ENCODE measurements at regions not wholly inside any gene's neighbourhood (a gene's known extent, or its start where the extent isn't known, plus 50 kb on each side); places are given as distances from the start of the nearest gene placed in this dataset.

- Histone ChIP-seq H4K8ac (ENCODE audit: low read depth in 2 of 2, low read length in 2 of 2) (no peak overlapping the region), H2BK15ac (ENCODE audit: low read depth, low read length) (no peak overlapping the region), H3K27ac (ENCODE audit: insufficient read depth, low read length) (no peak overlapping the region), H2AK5ac (ENCODE audit: low read depth, low read length) (no peak overlapping the region), H4K20me1 (ENCODE audit: insufficient read depth, low read length) (no peaks in the 10 kb centered on the region), H3K4me3 (ENCODE audit: insufficient read depth, low read depth, low read length) (no peak overlapping the region), H3K9me3 (ENCODE audit: control insufficient read depth, insufficient read depth, low read length) (no peaks in the 10 kb centered on the region), H3K18ac (ENCODE audit: low read depth, low read length) (no peak overlapping the region), H3K4ac (ENCODE audit: low read depth, low read length) (no peak overlapping the region), H3K36me3 (ENCODE audit: control insufficient read depth, insufficient read depth, low read length) (no peaks in the 10 kb centered on the region), H2AFZ (replicated peaks; ENCODE audit: low read length, poor library complexity) (no peak overlapping the region), H4K5ac (ENCODE audit: low read depth, low read length) (no peak overlapping the region), H3K4me1 (ENCODE audit: control insufficient read depth, insufficient read depth, low read length) (peaks cover 10% of the 10 kb centered on the region), H3K23ac (ENCODE audit: low read depth, low read length) (no peak overlapping the region), H3K9me1 (ENCODE audit: insufficient read depth, low read length) (peaks cover 5% of the 10 kb centered on the region; the same call in 1 of the 2 replicates), H2BK20ac (ENCODE audit: low read depth, low read length) (no peak overlapping the region), H3K56ac (ENCODE audit: extremely low read depth, insufficient read depth, low read length) (no peak overlapping the region), H2BK120ac (ENCODE audit: low read depth, low read length) (no peak overlapping the region), H2BK5ac (ENCODE audit: low read depth, low read length, poor library complexity, severe bottlenecking) (peak overlapping the region; percentile 71), H3K79me1 (ENCODE audit: low read depth in 1 of 2, low read length in 2 of 2) (no peaks in the 10 kb centered on the region), H3K14ac (replicated peaks; ENCODE audit: low read depth, low read length) (no peak overlapping the region), H3K27me3 (ENCODE audit: control insufficient read depth, insufficient read depth, low read length) (peaks cover 43% of the 10 kb centered on the region), H3K4me2 (ENCODE audit: low read depth, low read length) (peak overlapping the region; percentile 37; the same call in 1 of the 2 replicates), H2AK9ac (replicated peaks; ENCODE audit: low read depth, low read length, poor library complexity) (no peak overlapping the region), H3K9ac (ENCODE audit: low read depth, low read length) (no peak overlapping the region), H4K91ac (ENCODE audit: insufficient read depth, low read depth, low read length) (no peak overlapping the region)
- intact Hi-C loops (cut with micrococcal nuclease): no loop called here
- ChIA-PET CTCF (no interaction called here), POLR2A (ENCODE audit: unreplicated experiment) (no interaction called here)
- DNase-seq (peak; percentile 85), ATAC-seq (ENCODE audit: low read depth) (peak; percentile 85)
- no TSS peak for BruUV-seq (replicated peaks)
- dilution Hi-C loops (cut with HindIII; ENCODE audit: low sequenced_read_pairs, unreplicated experiment): no loop called here
- TF ChIP-seq RAD21 (IDR thresholded peaks at IDR 0.05; ENCODE audit: low read length): no peak
- 0 out of 2 replicates have a peak, but pooled peaks have one; percentile 5 for TF ChIP-seq NFE2L2 (IDR thresholded peaks at IDR 0.05; ENCODE audit: low read depth, low read length)
- no peak for TF ChIP-seq SMC3 (IDR thresholded peaks at IDR 0.05; ENCODE audit: low read depth, low read length)
- no peak for TF ChIP-seq MXI1 (IDR thresholded peaks at IDR 0.05; ENCODE audit: borderline replicate concordance, low read depth, low read length)
- TF ChIP-seq MAFK (IDR thresholded peaks at IDR 0.05; ENCODE audit: low read depth, low read length): no peak
- TF ChIP-seq CTCF (conservative IDR thresholded peaks at IDR 0.05; ENCODE audit: low read depth, low read length): no peak
- TF ChIP-seq CHD1 (IDR thresholded peaks at IDR 0.05; ENCODE audit: low read depth, low read length): no peak
- peak; percentile 87 for TF ChIP-seq CEBPB (IDR thresholded peaks at IDR 0.05; ENCODE audit: low read depth, low read length)
- TF ChIP-seq BHLHE40 (IDR thresholded peaks at IDR 0.05; ENCODE audit: low read depth, low read length): peak; percentile 27; the same call in 1 of the 2 replicates
- TF ChIP-seq POLR2A (IDR thresholded peaks at IDR 0.05; ENCODE audit: low read depth, low read length): no peak
- TF ChIP-seq MAZ (IDR thresholded peaks at IDR 0.05; ENCODE audit: borderline replicate concordance, low read depth, low read length): no peak
- TF ChIP-seq ELK1 (IDR thresholded peaks at IDR 0.05; ENCODE audit: borderline replicate concordance, low read depth, low read length): no peak
- peak; percentile 89 for TF ChIP-seq FOS (IDR thresholded peaks at IDR 0.05; ENCODE audit: low read depth, low read length)
- no peak for TF ChIP-seq RCOR1 (IDR thresholded peaks at IDR 0.05; ENCODE audit: insufficient replicate concordance, low read length)
- no peak for TF ChIP-seq RFX5 (IDR thresholded peaks at IDR 0.05; ENCODE audit: low read depth, low read length)
- TF ChIP-seq, protein P1, sequence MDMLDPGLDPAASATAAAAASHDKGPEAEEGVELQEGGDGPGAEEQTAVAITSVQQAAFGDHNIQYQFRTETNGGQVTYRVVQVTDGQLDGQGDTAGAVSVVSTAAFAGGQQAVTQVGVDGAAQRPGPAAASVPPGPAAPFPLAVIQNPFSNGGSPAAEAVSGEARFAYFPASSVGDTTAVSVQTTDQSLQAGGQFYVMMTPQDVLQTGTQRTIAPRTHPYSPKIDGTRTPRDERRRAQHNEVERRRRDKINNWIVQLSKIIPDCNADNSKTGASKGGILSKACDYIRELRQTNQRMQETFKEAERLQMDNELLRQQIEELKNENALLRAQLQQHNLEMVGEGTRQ (IDR thresholded peaks at IDR 0.05; ENCODE audit: low read depth, low read length): no peak
- in situ Hi-C loops (cut with MboI; ENCODE audit: low sequenced_read_pairs): no loop called here
- WGBS, 2 experiments (ENCODE audit: extremely low coverage in 2 of 2, insufficient read length in 1 of 2): 0% methylated on average over 2 of the region's 8 CpGs; no CpG with 5 or more reads in 1 of the 2 experiments
Measured at GRCh38 chr6:3612341-3613041, 139.0 kb downstream of the PXDC1 start.
